ENCODE measurements at regions not wholly inside any gene's neighbourhood (a gene's known extent, or its start where the extent isn't known, plus 50 kb on each side); places are given as distances from the start of the nearest gene placed in this dataset.

DNA sequence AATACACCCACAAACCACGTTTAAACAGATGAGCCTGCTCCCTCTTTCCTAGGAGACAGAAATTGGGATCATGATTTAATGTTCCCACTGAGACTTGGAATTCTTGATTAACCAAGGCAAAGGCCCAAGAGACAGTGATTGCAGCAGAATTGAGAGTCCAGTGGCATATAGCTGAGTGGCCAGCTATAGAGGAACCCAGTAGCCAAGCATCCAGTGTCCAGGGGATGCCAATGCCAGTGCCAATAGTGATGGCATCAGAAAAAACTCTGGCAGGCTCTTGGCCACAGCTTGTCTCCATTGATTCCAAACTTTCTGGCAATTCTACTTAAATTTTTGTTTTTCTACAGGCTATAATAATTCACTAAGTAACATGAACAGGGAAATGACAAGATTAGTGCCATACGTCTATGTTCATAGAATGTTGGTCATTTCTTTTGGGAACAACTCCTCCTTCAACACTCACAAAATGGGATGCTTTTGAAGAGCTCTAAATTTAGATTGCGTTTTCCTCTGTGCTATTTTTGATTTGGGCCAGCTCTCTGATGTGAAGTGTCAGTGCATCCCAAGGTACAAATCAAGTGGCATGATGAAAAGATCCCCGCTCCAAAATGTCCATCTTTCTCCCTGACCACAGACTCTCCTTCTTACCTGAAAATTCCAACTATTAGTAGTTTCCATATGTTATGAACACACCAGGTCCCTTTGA, 83.1 kb upstream of the A1CF start:
- TF ChIP-seq, protein P1, sequence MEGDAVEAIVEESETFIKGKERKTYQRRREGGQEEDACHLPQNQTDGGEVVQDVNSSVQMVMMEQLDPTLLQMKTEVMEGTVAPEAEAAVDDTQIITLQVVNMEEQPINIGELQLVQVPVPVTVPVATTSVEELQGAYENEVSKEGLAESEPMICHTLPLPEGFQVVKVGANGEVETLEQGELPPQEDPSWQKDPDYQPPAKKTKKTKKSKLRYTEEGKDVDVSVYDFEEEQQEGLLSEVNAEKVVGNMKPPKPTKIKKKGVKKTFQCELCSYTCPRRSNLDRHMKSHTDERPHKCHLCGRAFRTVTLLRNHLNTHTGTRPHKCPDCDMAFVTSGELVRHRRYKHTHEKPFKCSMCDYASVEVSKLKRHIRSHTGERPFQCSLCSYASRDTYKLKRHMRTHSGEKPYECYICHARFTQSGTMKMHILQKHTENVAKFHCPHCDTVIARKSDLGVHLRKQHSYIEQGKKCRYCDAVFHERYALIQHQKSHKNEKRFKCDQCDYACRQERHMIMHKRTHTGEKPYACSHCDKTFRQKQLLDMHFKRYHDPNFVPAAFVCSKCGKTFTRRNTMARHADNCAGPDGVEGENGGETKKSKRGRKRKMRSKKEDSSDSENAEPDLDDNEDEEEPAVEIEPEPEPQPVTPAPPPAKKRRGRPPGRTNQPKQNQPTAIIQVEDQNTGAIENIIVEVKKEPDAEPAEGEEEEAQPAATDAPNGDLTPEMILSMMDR (IDR thresholded peaks at IDR 0.05; ENCODE audit: low read depth, low read length, poor library complexity, severe bottlenecking) = no peak
- TF ChIP-seq EZH2phosphoT487 (IDR thresholded peaks at IDR 0.05; ENCODE audit: borderline replicate concordance, low read length) = no peak

Data from DOHH2 (cell line).